Hepatocyte (in vitro differentiated cells): ENCODE measurements at regions not wholly inside any gene's neighbourhood (a gene's known extent, or its start where the extent isn't known, plus 50 kb on each side); places are given as distances from the start of the nearest gene placed in this dataset.

Source experiments
- EZH2 ChIP-seq: fragments of 200-600 bp; sonication (generic); IDR thresholded peaks from 2 replicates; pipeline ENCODE4 v1.6.1; 2016; ENCODE audit warnings: antibody characterized with exemption, mild to moderate bottlenecking, borderline replicate concordance
- EZH2phosphoT487 ChIP-seq: fragments of 200-600 bp; sonication (generic); IDR thresholded peaks from one replicate; pipeline ENCODE4 v1.6.1; 2018; ENCODE audit warnings: antibody characterized with exemption, mild to moderate bottlenecking, low read depth, moderate library complexity; ENCODE audit not compliant: unreplicated experiment, severe bottlenecking
- TF ChIP-seq, protein P1 (sequence below): fragments of 200-600 bp; sonication (generic); IDR thresholded peaks from 2 replicates; pipeline ENCODE4 v1.5.1; 2016; ENCODE audit warnings: antibody characterized with exemption, mild to moderate bottlenecking; ENCODE audit not compliant: poor library complexity

DNA sequence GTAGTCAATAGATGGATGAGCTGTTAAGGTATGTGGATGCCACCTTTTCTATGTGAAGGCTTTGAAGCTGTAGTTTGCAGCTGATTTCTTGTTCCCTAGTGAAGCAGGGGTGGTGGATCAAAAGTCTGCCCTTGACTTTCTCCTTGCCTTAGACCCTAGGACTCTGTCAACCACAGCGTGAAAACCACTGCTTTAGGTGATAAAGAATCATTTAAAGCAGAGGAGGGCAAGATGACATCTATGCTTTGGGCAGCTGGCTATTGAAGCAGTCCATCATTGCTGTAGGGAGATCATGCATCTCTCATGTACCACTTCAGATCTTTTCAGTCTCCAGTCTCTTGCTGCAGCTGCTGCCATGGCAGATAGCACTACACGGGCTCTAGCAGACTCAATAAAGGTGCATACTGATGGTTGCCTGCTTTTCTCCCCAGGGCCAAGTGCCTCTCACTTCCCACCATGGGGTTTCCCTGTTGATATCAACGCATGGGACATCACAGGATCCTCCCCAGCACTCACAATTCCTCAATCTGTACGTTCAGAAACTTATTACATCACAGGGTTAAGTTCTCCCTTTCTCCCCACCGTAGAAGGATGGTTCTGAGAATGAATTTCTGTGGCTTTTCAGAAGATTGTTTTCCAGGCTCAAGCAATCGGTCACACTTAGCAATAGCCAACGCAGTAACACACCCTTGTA is 122.0 kb upstream of the STMND1 start:
- TF ChIP-seq, protein P1, sequence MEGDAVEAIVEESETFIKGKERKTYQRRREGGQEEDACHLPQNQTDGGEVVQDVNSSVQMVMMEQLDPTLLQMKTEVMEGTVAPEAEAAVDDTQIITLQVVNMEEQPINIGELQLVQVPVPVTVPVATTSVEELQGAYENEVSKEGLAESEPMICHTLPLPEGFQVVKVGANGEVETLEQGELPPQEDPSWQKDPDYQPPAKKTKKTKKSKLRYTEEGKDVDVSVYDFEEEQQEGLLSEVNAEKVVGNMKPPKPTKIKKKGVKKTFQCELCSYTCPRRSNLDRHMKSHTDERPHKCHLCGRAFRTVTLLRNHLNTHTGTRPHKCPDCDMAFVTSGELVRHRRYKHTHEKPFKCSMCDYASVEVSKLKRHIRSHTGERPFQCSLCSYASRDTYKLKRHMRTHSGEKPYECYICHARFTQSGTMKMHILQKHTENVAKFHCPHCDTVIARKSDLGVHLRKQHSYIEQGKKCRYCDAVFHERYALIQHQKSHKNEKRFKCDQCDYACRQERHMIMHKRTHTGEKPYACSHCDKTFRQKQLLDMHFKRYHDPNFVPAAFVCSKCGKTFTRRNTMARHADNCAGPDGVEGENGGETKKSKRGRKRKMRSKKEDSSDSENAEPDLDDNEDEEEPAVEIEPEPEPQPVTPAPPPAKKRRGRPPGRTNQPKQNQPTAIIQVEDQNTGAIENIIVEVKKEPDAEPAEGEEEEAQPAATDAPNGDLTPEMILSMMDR, result no peak
- TF ChIP-seq EZH2phosphoT487 (no peak), EZH2 (no peak)
